Ishikawa (cell line): ENCODE measurements at regions not wholly inside any gene's neighbourhood (a gene's known extent, or its start where the extent isn't known, plus 50 kb on each side); places are given as distances from the start of the nearest gene placed in this dataset.

ENCODE experiments used
- CEBPB ChIP-seq: IDR thresholded peaks from 2 replicates; pipeline ENCODE4 v1.6.1; 2012
- CREB1 ChIP-seq: IDR thresholded peaks from 2 replicates; pipeline ENCODE4 v1.6.1; 2012; ENCODE audit warnings: low read depth
- EGR1 ChIP-seq: IDR thresholded peaks from 2 replicates; pipeline ENCODE4 v1.6.1; 2012
- EP300 ChIP-seq: IDR thresholded peaks from 2 replicates; pipeline ENCODE4 v1.6.1; 2012; ENCODE audit warnings: borderline replicate concordance
- FOXM1 ChIP-seq: IDR thresholded peaks from 2 replicates; pipeline ENCODE4 v1.6.1; 2012; ENCODE audit warnings: low read depth, borderline replicate concordance
- MAX ChIP-seq: IDR thresholded peaks from 2 replicates; pipeline ENCODE4 v1.6.1; 2012
- NFIC ChIP-seq: IDR thresholded peaks from 2 replicates; pipeline ENCODE4 v1.6.1; 2012
- RAD21 ChIP-seq: IDR thresholded peaks from 2 replicates; pipeline ENCODE4 v1.6.1; 2012; ENCODE audit warnings: low read depth
- TAF1 ChIP-seq: IDR thresholded peaks from 2 replicates; pipeline ENCODE4 v1.6.1; 2012; ENCODE audit warnings: low read depth, mild to moderate bottlenecking
- TCF12 ChIP-seq: IDR thresholded peaks from 2 replicates; pipeline ENCODE4 v1.6.1; 2012; ENCODE audit warnings: low read depth
- TEAD4 ChIP-seq: IDR thresholded peaks from 2 replicates; pipeline ENCODE4 v1.6.1; 2012
- USF1 ChIP-seq: IDR thresholded peaks from 2 replicates; pipeline ENCODE4 v1.6.1; 2012
- YY1 ChIP-seq: IDR thresholded peaks from 2 replicates; pipeline ENCODE4 v1.6.1; 2012; ENCODE audit warnings: low read depth
- ZBTB7A ChIP-seq: IDR thresholded peaks from 2 replicates; pipeline ENCODE4 v1.6.1; 2012; ENCODE audit warnings: low read depth
- TF ChIP-seq, protein P1 (sequence below): IDR thresholded peaks from 2 replicates; pipeline ENCODE4 v1.6.1; 2012; ENCODE audit warnings: low read depth, mild to moderate bottlenecking

- TF ChIP-seq TAF1 (no peak), TCF12 (no peak), MAX (no peak), TEAD4 (no peak), YY1 (no peak), FOXM1 (no peak), EP300 (no peak), CREB1 (no peak), RAD21 (no peak), CEBPB (no peak), EGR1 (no peak), ZBTB7A (no peak), NFIC (no peak), USF1 (no peak)
- TF ChIP-seq, protein P1, sequence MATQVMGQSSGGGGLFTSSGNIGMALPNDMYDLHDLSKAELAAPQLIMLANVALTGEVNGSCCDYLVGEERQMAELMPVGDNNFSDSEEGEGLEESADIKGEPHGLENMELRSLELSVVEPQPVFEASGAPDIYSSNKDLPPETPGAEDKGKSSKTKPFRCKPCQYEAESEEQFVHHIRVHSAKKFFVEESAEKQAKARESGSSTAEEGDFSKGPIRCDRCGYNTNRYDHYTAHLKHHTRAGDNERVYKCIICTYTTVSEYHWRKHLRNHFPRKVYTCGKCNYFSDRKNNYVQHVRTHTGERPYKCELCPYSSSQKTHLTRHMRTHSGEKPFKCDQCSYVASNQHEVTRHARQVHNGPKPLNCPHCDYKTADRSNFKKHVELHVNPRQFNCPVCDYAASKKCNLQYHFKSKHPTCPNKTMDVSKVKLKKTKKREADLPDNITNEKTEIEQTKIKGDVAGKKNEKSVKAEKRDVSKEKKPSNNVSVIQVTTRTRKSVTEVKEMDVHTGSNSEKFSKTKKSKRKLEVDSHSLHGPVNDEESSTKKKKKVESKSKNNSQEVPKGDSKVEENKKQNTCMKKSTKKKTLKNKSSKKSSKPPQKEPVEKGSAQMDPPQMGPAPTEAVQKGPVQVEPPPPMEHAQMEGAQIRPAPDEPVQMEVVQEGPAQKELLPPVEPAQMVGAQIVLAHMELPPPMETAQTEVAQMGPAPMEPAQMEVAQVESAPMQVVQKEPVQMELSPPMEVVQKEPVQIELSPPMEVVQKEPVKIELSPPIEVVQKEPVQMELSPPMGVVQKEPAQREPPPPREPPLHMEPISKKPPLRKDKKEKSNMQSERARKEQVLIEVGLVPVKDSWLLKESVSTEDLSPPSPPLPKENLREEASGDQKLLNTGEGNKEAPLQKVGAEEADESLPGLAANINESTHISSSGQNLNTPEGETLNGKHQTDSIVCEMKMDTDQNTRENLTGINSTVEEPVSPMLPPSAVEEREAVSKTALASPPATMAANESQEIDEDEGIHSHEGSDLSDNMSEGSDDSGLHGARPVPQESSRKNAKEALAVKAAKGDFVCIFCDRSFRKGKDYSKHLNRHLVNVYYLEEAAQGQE: no peak
Measured at GRCh38 chr13:47085346-47085745, 188.5 kb upstream of the HTR2A start.

DNA sequence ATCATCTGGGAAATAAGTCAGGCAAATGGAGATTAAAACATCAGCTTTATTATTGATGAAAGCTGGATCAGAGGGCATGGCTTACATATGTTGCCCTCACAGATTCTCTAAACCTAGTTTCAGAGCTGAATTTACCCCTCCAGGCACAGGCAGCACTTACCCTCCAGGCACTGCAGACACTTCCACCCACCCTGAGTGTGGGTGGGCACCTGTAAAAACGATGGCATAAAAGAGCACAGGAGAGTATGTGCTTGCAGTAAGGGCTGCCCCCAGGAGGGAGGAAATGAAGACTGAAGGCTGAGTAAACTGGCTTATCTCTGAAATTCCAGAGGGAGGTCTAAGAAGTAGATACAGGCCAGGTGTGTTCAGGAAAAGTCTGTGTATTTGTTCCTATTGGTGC, 185.0 kb upstream of the HTR2A start:
- TF ChIP-seq FOXM1: no peak

GRCh38 chr13:47081246-47081645, 184.4 kb upstream of the HTR2A start:
- TF ChIP-seq CREB1 (no peak), TEAD4 (no peak), EGR1 (no peak), MAX (no peak), CEBPB (no peak), RAD21 (no peak), USF1 (no peak), FOXM1 (no peak), YY1 (no peak), NFIC (no peak), TCF12 (no peak), ZBTB7A (no peak)
- TF ChIP-seq, protein P1: no peak

- TF ChIP-seq NFIC (no peak), MAX (no peak), FOXM1 (no peak), YY1 (no peak), EGR1 (no peak), RAD21 (no peak), TCF12 (no peak), TAF1 (no peak), ZBTB7A (no peak), CEBPB (no peak), TEAD4 (no peak), CREB1 (no peak), USF1 (no peak), EP300 (no peak)
- TF ChIP-seq, protein P1: no peak
Measured at GRCh38 chr13:47080621-47081020, 183.8 kb upstream of the HTR2A start.
